A549 (cell line): ENCODE measurements at regions not wholly inside any gene's neighbourhood (a gene's known extent, or its start where the extent isn't known, plus 50 kb on each side); places are given as distances from the start of the nearest gene placed in this dataset.
A peak's percentile ranks its signal among the peaks of the same experiment; 100 is the strongest.

ENCODE experiments used
- ATAC-seq, 2 experiments: fragments of 200-7000 bp in 1 of 2; fragments of >200 bp in 1 of 2; cut with Nextera tagmentation in 1 of 2; cut with Tn5 transposase in 1 of 2; 3 replicates each; pipeline versions ENCODE4 v1.8.0 to v1.9.1; 2018 to 2020; ENCODE audit warnings: mild to moderate bottlenecking in 1 of 2, moderate library complexity in 1 of 2
- CTCF ChIA-PET: fragments of 300-600 bp; sonication (Branson Sonifier 250); formaldehyde crosslinking; extraction: SDS; loops from one replicate; lab custom pipeline; 2021; ENCODE audit warnings: antibody characterized with exemption, inconsistent platforms; lab: Yijun Ruan, JAX
- POLR2A ChIA-PET: fragments of 350-600 bp; formaldehyde crosslinking; extraction: SDS; loops from one replicate; lab custom pipeline; 2021; ENCODE audit warnings: antibody characterized with exemption, inconsistent platforms; lab: Yijun Ruan, JAX
- DNase-seq, 2 experiments: peaks; one replicate each; pipeline versions ENCODE4 v3.0.0 to v3.0.0-alpha.2; 2011 to 2016; ENCODE audit warnings: low read depth in 1 of 2, low spot score in 1 of 2
- FAIRE-seq: peaks from 2 replicates; lab custom pipeline; 2011; peaks lifted over from hg19 to GRCh38; lab: Jason Lieb, UNC
- H3K27ac ChIP-seq, 2 experiments: fragments of >200 bp; sonication (Bioruptor Twin); formaldehyde crosslinking; 3 replicates each; pipeline ENCODE4 v1.5.1; 2016 to 2017
- H3K4me1 ChIP-seq: fragments of >200 bp; sonication (Bioruptor Twin); formaldehyde crosslinking; 3 replicates; pipeline ENCODE4 v1.6.1; 2016
- H3K4me2 ChIP-seq: fragments of >200 bp; sonication (Bioruptor Twin); formaldehyde crosslinking; 3 replicates; pipeline ENCODE4 v1.6.1; 2016
- H3K4me3 ChIP-seq: fragments of >200 bp; sonication (Bioruptor Twin); formaldehyde crosslinking; 3 replicates; pipeline ENCODE4 v1.5.1; 2016
- H3K9me3 ChIP-seq: fragments of >200 bp; sonication (Bioruptor Twin); formaldehyde crosslinking; 3 replicates; pipeline ENCODE4 v1.6.1; 2016
- BHLHE40 ChIP-seq: IDR thresholded peaks from 2 replicates; pipeline ENCODE4 v1.6.1; 2012; ENCODE audit warnings: low read depth, low read length, inconsistent platforms
- CBX8 ChIP-seq: fragments of 200-600 bp; sonication (generic); IDR thresholded peaks from 2 replicates; pipeline ENCODE4 v1.6.1; 2016
- CEBPB ChIP-seq, 2 experiments: fragments of >200 bp in 1 of 2; sonication (Bioruptor Twin) in 1 of 2; formaldehyde crosslinking in 1 of 2; IDR thresholded peaks; 2 replicates each; pipeline ENCODE4 v1.6.1; 2012 to 2016
- EP300 ChIP-seq, 2 experiments: fragments of >200 bp; sonication (Bioruptor Twin); formaldehyde crosslinking; IDR thresholded peaks; 2 replicates in 1 of 2; 3 replicates in 1 of 2; pipeline ENCODE4 v1.6.1; 2016 to 2017
- HOXB13 ChIP-seq: fragments of 250-450 bp; sonication (Bioruptor Pico); IDR thresholded peaks from 2 replicates; pipeline ENCODE4 v1.5.0; 2020; ENCODE audit warnings: low read depth, mild to moderate bottlenecking, moderate library complexity
- HOXB5 ChIP-seq: fragments of 250-450 bp; sonication (Bioruptor Pico); IDR thresholded peaks from 2 replicates; pipeline ENCODE4 v1.5.0; 2020; ENCODE audit warnings: mild to moderate bottlenecking, moderate library complexity
- JUN ChIP-seq, 2 experiments: fragments of >200 bp; sonication (Bioruptor Twin); formaldehyde crosslinking; IDR thresholded peaks; 2 replicates in 1 of 2; 3 replicates in 1 of 2; pipeline ENCODE4 v1.6.1; 2016 to 2017
- JUNB ChIP-seq: fragments of >200 bp; sonication (Bioruptor Twin); formaldehyde crosslinking; IDR thresholded peaks from 2 replicates; pipeline ENCODE4 v1.6.1; 2016
- KDM1A ChIP-seq: fragments of 200-600 bp; sonication (generic); IDR thresholded peaks from 2 replicates; pipeline ENCODE4 v1.6.1; 2016; ENCODE audit warnings: low read depth, mild to moderate bottlenecking
- KDM5A ChIP-seq: fragments of 200-600 bp; sonication (generic); IDR thresholded peaks from 2 replicates; pipeline ENCODE4 v1.6.1; 2016; ENCODE audit warnings: antibody characterized with exemption, mild to moderate bottlenecking
- NPAS2 ChIP-seq: fragments of 250-450 bp; sonication (Bioruptor Pico); IDR thresholded peaks from 2 replicates; pipeline ENCODE4 v1.8.0; 2022; ENCODE audit warnings: mild to moderate bottlenecking, moderate library complexity, borderline replicate concordance
- NR3C1 ChIP-seq: fragments of >200 bp; sonication (Bioruptor Twin); formaldehyde crosslinking; IDR thresholded peaks from 3 replicates; pipeline ENCODE4 v1.6.1; 2017
- PHF8 ChIP-seq: fragments of 200-600 bp; sonication (generic); IDR thresholded peaks from 2 replicates; pipeline ENCODE4 v1.6.1; 2016; ENCODE audit warnings: low read depth, mild to moderate bottlenecking, antibody characterized with exemption, moderate library complexity, borderline replicate concordance
- RFX5 ChIP-seq: fragments of 450-650 bp; IDR thresholded peaks from 2 replicates; pipeline ENCODE4 v1.7.1; 2014; ENCODE audit warnings: antibody characterized with exemption, mild to moderate bottlenecking, moderate library complexity
- ZSCAN20 ChIP-seq: fragments of 250-450 bp; sonication (Bioruptor Pico); IDR thresholded peaks from 2 replicates; pipeline ENCODE4 v1.8.0; 2022; ENCODE audit warnings: mild to moderate bottlenecking, moderate library complexity
- WGBS: methylation state at CpG from one replicate; pipeline ENCODE4 v1.1.6; 2017; ENCODE audit errors: missing lambda C conversion rate; 5-methylcytosine and 5-hydroxymethylcytosine counted together
- TF ChIP-seq, protein P1 (sequence below): fragments of 250-450 bp; sonication (Bioruptor Pico); IDR thresholded peaks from 2 replicates; pipeline ENCODE4 v1.5.0; 2021; ENCODE audit warnings: mild to moderate bottlenecking, moderate library complexity, borderline replicate concordance
- TF ChIP-seq, protein P2 (sequence below): fragments of >200 bp; sonication (Bioruptor Twin); formaldehyde crosslinking; IDR thresholded peaks from 3 replicates; pipeline ENCODE4 v1.5.1; 2016
- TF ChIP-seq, protein P3 (sequence below): fragments of >200 bp; sonication (Bioruptor Twin); formaldehyde crosslinking; IDR thresholded peaks from 3 replicates; pipeline ENCODE4 v1.6.1; 2016
- TF ChIP-seq, protein P4 (sequence below): fragments of 150-350 bp; IDR thresholded peaks from 2 replicates; pipeline ENCODE4 v1.6.1; 2014; ENCODE audit warnings: low read depth, mild to moderate bottlenecking, low read length

DNA sequence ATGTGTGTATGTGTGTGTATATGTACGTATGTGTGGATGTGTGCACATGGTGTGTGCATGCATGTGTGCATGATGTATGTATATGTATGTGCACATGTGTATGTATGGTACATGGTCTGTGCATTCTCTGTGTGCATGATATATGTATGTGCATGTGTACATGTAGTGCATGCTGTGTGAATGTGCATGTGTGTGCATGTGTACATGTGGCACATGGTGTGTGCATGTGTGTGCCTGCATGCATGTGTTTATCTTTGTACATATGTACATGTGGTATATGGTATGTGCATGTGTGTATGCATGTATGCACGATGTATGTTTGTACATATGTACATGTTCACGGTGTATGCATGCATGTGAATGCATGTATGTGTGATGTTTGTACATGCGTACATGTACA lies 383.7 kb downstream of the TYW1 start:
- Histone ChIP-seq H3K9me3 (peaks cover under 1% of the 10 kb centered on the region; the same call in 2 of the 3 replicates), H3K4me3 (no peak overlapping the region), H3K4me1 (no peaks in the 10 kb centered on the region), H3K4me2 (no peak overlapping the region), H3K27ac (no peak overlapping the region)
- no peak for DNase-seq
- POLR2A ChIA-PET = no interaction called here
- ATAC-seq = no peak
- peak; percentile 51 for FAIRE-seq
- TF ChIP-seq RFX5 (no peak), NR3C1 (no peak), JUNB (no peak)
- 40% methylated on average over 4 of the region's 4 CpGs for WGBS
- CTCF ChIA-PET = interaction anchor here (1.2 to 2.6 kb wide), 3 partner anchors 9 to 17 kb away, joined by 3 to 12 read pairs (median 6); no protein-coding TSS in a partner anchor

GRCh38 chr7:67380858-67381257 lies 384.2 kb downstream of the TYW1 start:
- WGBS = 19% methylated on average over 4 of the region's 4 CpGs
- H3K9me3 ChIP-seq = no peaks in the 10 kb centered on the region
- no peak for FAIRE-seq
- no peak for ATAC-seq
- DNase-seq = no peak
- POLR2A ChIA-PET = no interaction called here
- no peak overlapping the region for H3K27ac ChIP-seq
- TF ChIP-seq KDM1A = no peak
- TF ChIP-seq, all 56 proteins: peak for 0
- no peaks in the 10 kb centered on the region for H3K4me1 ChIP-seq
- no peak overlapping the region for H3K4me2 ChIP-seq
- CTCF ChIA-PET = interaction anchor here (2.2 kb wide), 1 partner anchor 9 kb away, joined by 11 read pairs; no protein-coding TSS in a partner anchor
- no peak overlapping the region for H3K4me3 ChIP-seq

GRCh38 chr7:67387851-67388250 lies 391.2 kb downstream of the TYW1 start:
- H3K4me1 ChIP-seq = no peaks in the 10 kb centered on the region
- WGBS = 10% methylated on average over 4 of the region's 4 CpGs
- DNase-seq = no peak
- H3K27ac ChIP-seq = no peak overlapping the region
- ChIA-PET POLR2A (no interaction called here), CTCF (interaction anchor here (2.3 to 4.0 kb wide), 2 partner anchors 9 to 16 kb away, joined by 10 to 23 read pairs; no protein-coding TSS in a partner anchor)
- H3K4me3 ChIP-seq = no peak overlapping the region
- FAIRE-seq = no peak
- TF ChIP-seq NR3C1 (no peak), PHF8 (no peak), RFX5 (no peak), CEBPB (IDR thresholded peaks at IDR 0.05) (no peak), EP300 (IDR thresholded peaks at IDR 0.05) (no peak), ZSCAN20 (CRISPR knock-in tag) (no peak), JUN (IDR thresholded peaks at IDR 0.05) (no peak), BHLHE40 (no peak), HOXB5 (CRISPR knock-in tag) (no peak), NPAS2 (no peak)
- TF ChIP-seq, protein P1, sequence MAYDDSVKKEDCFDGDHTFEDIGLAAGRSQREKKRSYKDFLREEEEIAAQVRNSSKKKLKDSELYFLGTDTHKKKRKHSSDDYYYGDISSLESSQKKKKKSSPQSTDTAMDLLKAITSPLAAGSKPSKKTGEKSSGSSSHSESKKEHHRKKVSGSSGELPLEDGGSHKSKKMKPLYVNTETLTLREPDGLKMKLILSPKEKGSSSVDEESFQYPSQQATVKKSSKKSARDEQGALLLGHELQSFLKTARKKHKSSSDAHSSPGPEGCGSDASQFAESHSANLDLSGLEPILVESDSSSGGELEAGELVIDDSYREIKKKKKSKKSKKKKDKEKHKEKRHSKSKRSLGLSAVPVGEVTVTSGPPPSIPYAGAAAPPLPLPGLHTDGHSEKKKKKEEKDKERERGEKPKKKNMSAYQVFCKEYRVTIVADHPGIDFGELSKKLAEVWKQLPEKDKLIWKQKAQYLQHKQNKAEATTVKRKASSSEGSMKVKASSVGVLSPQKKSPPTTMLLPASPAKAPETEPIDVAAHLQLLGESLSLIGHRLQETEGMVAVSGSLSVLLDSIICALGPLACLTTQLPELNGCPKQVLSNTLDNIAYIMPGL (CRISPR knock-in tag) = no peak
- TF ChIP-seq, protein P2, sequence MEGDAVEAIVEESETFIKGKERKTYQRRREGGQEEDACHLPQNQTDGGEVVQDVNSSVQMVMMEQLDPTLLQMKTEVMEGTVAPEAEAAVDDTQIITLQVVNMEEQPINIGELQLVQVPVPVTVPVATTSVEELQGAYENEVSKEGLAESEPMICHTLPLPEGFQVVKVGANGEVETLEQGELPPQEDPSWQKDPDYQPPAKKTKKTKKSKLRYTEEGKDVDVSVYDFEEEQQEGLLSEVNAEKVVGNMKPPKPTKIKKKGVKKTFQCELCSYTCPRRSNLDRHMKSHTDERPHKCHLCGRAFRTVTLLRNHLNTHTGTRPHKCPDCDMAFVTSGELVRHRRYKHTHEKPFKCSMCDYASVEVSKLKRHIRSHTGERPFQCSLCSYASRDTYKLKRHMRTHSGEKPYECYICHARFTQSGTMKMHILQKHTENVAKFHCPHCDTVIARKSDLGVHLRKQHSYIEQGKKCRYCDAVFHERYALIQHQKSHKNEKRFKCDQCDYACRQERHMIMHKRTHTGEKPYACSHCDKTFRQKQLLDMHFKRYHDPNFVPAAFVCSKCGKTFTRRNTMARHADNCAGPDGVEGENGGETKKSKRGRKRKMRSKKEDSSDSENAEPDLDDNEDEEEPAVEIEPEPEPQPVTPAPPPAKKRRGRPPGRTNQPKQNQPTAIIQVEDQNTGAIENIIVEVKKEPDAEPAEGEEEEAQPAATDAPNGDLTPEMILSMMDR = no peak
- TF ChIP-seq, protein P3, sequence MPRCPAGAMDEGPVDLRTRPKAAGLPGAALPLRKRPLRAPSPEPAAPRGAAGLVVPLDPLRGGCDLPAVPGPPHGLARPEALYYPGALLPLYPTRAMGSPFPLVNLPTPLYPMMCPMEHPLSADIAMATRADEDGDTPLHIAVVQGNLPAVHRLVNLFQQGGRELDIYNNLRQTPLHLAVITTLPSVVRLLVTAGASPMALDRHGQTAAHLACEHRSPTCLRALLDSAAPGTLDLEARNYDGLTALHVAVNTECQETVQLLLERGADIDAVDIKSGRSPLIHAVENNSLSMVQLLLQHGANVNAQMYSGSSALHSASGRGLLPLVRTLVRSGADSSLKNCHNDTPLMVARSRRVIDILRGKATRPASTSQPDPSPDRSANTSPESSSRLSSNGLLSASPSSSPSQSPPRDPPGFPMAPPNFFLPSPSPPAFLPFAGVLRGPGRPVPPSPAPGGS = no peak
- H3K9me3 ChIP-seq = no peaks in the 10 kb centered on the region
- no peak overlapping the region for H3K4me2 ChIP-seq
- ATAC-seq = no peak

GRCh38 chr7:67391168-67391567 lies 394.5 kb downstream of the TYW1 start:
- ATAC-seq (no peak), FAIRE-seq (no peak), DNase-seq (no peak)
- CTCF ChIA-PET = interaction anchor here (0.8 kb wide), 1 partner anchor 21 kb away, joined by 3 read pairs; no protein-coding TSS in a partner anchor
- H3K4me3 ChIP-seq = no peak overlapping the region
- WGBS = 44% methylated on average over 19 of the region's 19 CpGs
- POLR2A ChIA-PET = no interaction called here
- no peaks in the 10 kb centered on the region for H3K4me1 ChIP-seq
- no peak overlapping the region for H3K27ac ChIP-seq
- H3K4me2 ChIP-seq = no peak overlapping the region
- H3K9me3 ChIP-seq = no peaks in the 10 kb centered on the region
- TF ChIP-seq HOXB13 (CRISPR knock-in tag) (no peak), NPAS2 (no peak), KDM5A (no peak), CBX8 (no peak), PHF8 (no peak)
- TF ChIP-seq, protein P4, sequence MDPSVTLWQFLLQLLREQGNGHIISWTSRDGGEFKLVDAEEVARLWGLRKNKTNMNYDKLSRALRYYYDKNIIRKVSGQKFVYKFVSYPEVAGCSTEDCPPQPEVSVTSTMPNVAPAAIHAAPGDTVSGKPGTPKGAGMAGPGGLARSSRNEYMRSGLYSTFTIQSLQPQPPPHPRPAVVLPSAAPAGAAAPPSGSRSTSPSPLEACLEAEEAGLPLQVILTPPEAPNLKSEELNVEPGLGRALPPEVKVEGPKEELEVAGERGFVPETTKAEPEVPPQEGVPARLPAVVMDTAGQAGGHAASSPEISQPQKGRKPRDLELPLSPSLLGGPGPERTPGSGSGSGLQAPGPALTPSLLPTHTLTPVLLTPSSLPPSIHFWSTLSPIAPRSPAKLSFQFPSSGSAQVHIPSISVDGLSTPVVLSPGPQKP = no peak
